D721Med (cell line): ENCODE measurements at regions not wholly inside any gene's neighbourhood (a gene's known extent, or its start where the extent isn't known, plus 50 kb on each side); places are given as distances from the start of the nearest gene placed in this dataset.
"Not testable (repeated sequence)": the region's sequence is repeated elsewhere in the genome, so short reads cannot be mapped to it uniquely, and the experiment has no call there.

ENCODE experiments used
- DNase-seq: peaks from one replicate; pipeline ENCODE4 v3.0.0; 2011; ENCODE audit warnings: low spot score; ENCODE audit not compliant: insufficient read length
- FAIRE-seq: peaks from 2 replicates; lab custom pipeline; 2011; peaks lifted over from hg19 to GRCh38; lab: Jason Lieb, UNC
- CTCF ChIP-seq: IDR thresholded peaks from 2 replicates; pipeline ENCODE4 v1.5.1; 2012; ENCODE audit warnings: mild to moderate bottlenecking, control low read depth; ENCODE audit not compliant: insufficient read depth; ENCODE audit errors: missing control alignments

GRCh38 chr6:144372116-144372515 is 87.0 kb downstream of the UTRN start:
- DNase-seq (no peak), FAIRE-seq (no peak)
- no peak for TF ChIP-seq CTCF

- FAIRE-seq (no peak), DNase-seq (no peak)
Measured at GRCh38 chr6:144372611-144373594, 87.8 kb downstream of the UTRN start.

GRCh38 chr6:144374525-144374924 is 89.4 kb downstream of the UTRN start:
- FAIRE-seq, DNase-seq: not testable (repeated sequence)

More at GRCh38 chr6:144372611-144373594, 87.8 kb downstream of the UTRN start:
- TF ChIP-seq CTCF: no peak

- DNase-seq (no peak), FAIRE-seq (no peak)
- no peak for TF ChIP-seq CTCF
Measured at GRCh38 chr6:144377586-144378210, 92.6 kb downstream of the UTRN start.

GRCh38 chr6:144378437-144378836 is 93.3 kb downstream of the UTRN start:
- DNase-seq (no peak), FAIRE-seq (no peak)
- no peak for TF ChIP-seq CTCF

GRCh38 chr6:144379356-144379755 is 94.2 kb downstream of the UTRN start:
- FAIRE-seq: no peak
- TF ChIP-seq CTCF: no peak
- no peak for DNase-seq

- FAIRE-seq: not testable (repeated sequence)
Measured at GRCh38 chr6:144381499-144381898, 96.4 kb downstream of the UTRN start.

GRCh38 chr6:144383336-144383735 is 98.2 kb downstream of the UTRN start:
- no peak for TF ChIP-seq CTCF
- DNase-seq: no peak
- no peak for FAIRE-seq

More at GRCh38 chr6:144381499-144381898, 96.4 kb downstream of the UTRN start:
- not testable (repeated sequence) for DNase-seq
